ENCODE measurements at regions not wholly inside any gene's neighbourhood (a gene's known extent, or its start where the extent isn't known, plus 50 kb on each side); places are given as distances from the start of the nearest gene placed in this dataset.
"Not testable (repeated sequence)": the region's sequence is repeated elsewhere in the genome, so short reads cannot be mapped to it uniquely, and the experiment has no call there.

- no peak for DNase-seq
These were observed 157.7 kb downstream of the PAPSS1 start for GRCh38 chr4:107562316-107562715.

DNA sequence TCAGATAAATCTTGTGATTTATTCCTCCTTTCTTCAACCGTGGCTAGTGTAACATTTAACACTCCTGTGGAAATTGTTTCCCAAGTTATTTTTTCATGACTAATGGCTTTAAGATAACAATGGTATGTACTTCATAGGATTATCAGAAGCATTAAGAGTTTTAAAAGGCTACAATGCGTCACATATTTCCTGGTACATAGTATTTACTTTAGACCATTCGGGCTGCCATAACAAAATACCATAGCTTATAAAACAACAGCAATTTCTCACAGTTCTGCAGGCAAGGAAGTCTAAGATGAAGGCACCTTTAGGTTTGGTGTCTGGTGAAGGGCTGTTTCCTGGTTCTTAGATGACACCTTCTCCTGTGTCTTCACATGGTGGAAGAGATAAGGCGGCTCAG is 158.6 kb downstream of the PAPSS1 start:
- no peak for DNase-seq

- DNase-seq: no peak
These were observed 160.4 kb downstream of the PAPSS1 start for GRCh38 chr4:107559653-107560052.

DNA sequence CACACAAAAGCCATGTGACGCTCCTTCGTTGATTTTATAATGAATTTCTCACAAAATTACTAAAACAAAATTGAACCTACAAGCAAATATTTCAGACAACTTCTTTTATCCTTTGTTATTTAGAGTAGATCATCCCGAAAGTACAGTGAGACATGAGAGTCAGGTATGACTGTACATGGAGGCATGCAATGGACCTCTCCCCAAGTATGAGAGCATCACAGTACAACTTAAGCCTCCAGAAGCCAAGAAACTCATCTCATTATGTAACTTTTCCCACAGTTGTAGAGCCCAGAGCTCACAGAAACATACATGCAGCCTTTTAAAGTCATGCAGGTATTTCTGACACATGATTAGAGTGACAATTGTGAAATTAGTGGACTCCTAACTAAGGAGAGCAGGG is 167.7 kb downstream of the PAPSS1 start:
- no peak for DNase-seq

GRCh38 chr4:107548211-107548905 is 171.7 kb downstream of the PAPSS1 start:
- no peak for DNase-seq

DNA sequence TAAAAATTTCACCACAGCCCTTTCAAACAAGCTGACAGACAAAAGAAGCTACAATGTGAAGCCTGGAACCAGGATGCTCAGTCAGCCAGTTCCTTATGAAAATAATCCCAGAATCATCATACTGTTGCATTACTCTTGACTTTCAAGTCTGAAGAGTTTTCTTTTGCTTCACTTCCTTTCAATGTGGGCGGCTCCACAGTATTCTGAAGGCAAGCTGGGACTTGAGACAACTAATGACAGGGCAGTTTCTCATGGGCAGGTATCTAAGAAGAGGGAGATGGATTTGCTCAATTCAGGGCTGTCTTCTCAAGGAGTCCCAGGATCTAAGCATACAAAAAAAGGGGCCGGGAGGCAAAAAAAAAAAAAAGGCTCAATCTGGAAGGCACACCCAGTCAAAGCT is 173.4 kb downstream of the PAPSS1 start:
- DNase-seq: no peak

GRCh38 chr4:107541511-107541910 is 178.5 kb downstream of the PAPSS1 start:
- no peak for DNase-seq

DNA sequence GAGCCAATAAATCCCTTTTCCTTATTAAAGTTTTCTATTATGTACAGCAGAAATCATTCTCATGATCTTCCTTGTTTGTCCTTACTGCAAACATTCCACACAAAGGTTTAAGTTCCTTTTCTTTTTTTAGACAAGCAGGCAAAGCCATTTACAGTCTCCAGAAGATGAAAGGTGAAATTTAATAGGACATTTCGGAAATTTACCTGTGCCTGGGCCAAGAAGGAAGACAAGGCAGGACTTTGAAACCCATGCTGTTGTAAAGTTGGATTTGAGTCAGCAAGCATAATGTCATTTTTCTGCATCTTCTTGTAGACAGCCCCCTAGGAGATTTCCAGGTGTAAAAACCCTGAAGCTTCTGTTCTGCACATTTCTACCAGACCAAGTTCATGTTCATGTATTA is 188.1 kb downstream of the PAPSS1 start:
- DNase-seq: no peak

- DNase-seq: no peak
These were observed 199.7 kb downstream of the PAPSS1 start for GRCh38 chr4:107520368-107520767.

GRCh38 chr4:107519053-107519452 is 201.0 kb downstream of the PAPSS1 start:
- DNase-seq: peak; percentile 24 to 69 (median 47)

- no peak for DNase-seq
These were observed 202.0 kb downstream of the PAPSS1 start for GRCh38 chr4:107518076-107518475.

DNA sequence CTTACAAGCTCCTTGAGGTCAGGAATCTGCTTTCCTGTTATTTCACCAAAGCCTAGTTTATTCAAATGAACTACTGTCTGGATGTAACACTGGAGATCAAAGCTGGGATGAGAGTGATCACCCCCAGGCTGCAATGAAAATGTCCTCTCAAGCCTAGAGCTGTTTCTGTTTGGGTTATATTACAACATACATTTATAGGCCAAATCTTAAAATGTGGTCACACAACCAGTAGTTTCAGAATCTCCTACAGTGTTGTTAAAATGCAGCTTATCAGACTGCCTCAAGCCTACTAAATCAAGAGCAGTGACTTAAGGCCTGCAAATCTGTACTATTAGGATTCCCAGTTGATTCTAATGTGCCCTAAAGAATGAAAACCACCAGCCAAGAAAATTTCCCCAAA is 207.5 kb downstream of the PAPSS1 start:
- no peak for DNase-seq

- DNase-seq: no peak
These were observed 210.4 kb downstream of the PAPSS1 start for GRCh38 chr4:107509615-107510014.

DNA sequence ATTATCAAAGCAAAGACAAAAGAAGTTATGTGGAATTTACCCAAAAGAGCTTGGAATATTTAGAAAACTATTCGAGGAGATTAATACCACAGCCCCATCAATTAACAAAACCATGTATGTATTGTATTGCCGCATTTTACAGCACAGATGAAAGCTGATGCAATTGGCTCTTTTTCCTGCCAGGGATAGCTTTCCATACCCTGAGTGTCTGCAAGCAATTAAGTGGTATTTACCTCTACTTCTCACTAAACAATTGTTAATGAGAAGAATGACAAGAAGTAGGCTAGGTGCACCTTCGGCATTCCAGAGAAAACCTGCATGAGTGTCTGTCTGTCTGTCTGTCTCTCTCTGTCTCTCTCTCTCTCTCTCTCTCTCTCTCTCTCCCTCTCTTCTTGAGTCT is 219.5 kb downstream of the PAPSS1 start:
- no peak for DNase-seq

- DNase-seq: no peak
These were observed 223.0 kb downstream of the PAPSS1 start for GRCh38 chr4:107497054-107497453.

DNA sequence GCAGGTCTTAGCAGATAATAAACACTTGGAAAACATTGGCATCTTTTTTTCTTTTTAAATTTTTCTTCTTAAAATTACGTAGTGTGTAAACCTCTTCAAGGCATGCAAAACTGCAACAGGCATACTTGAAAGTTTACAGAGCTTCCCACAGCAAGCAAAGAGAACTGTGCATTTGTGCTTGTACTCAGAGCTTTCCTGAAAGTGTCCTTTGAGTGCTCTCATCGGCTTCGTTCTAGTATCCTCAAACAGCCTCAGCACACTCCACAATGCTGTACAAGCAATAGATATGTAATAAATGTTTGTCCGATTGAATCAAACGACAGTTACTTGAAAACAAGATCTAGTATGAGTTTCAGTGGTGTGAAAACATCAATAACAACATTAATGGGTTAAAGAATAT is 227.5 kb downstream of the PAPSS1 start:
- no peak for DNase-seq

GRCh38 chr4:107490116-107490515 is 229.9 kb downstream of the PAPSS1 start:
- DNase-seq: no peak

GRCh38 chr4:107483621-107484020 is 236.4 kb downstream of the PAPSS1 start:
- DNase-seq: not testable (repeated sequence)

GRCh38 chr4:107482546-107482945 is 237.5 kb downstream of the PAPSS1 start:
- DNase-seq: no peak

GRCh38 chr4:107478327-107478980 is 241.6 kb downstream of the PAPSS1 start:
- no peak for DNase-seq

DNA sequence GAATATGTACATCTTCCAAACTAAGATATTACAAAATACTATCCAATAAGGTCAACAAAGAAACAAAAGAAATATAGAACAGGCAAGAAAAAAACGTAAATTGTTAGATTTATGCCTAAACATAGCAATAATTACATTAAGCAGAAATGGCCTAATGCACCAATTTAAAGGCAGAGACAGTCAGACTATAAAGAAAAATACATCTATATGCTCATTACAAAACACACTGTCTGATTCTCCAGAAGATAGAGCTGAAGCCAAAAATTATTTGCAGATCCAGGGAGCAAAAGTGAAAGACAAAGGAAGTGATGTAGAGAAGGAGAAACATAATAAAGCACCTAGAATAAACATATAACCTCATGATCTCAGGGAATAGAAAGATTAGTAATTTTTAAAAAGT is 246.9 kb downstream of the PAPSS1 start:
- DNase-seq: no peak

DNA sequence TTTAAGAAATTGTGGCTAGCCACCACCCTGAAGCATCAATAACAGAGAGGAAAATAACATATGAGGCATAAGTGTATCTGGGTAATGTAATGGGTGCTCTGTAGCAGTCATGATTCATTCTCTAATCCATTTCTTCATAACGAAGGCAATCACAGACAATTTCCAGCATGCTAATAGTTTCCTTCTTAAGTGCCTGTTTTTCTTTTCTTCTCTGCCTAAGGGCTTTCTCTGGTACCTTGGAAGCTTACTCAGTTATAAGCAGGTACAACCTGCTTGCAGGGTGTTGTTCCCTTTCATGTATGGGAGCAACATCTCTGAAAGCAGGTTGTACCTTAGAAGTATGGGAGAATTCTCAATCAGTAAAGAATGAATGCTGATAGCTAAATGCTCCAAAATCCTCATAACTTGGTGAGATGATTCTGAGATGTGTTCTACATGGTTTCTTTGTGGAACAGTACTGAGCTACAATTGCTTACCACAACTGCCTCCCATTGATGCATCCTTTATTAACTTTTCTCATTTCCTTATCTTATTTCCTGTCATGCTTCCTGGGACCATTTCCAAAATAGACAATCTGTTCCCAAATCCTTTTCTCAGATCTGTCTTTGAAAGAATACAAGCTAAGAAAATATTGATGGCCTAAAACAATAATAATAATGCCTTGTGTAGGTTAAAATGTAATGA is 247.6 kb downstream of the PAPSS1 start:
- no peak for DNase-seq

DNA sequence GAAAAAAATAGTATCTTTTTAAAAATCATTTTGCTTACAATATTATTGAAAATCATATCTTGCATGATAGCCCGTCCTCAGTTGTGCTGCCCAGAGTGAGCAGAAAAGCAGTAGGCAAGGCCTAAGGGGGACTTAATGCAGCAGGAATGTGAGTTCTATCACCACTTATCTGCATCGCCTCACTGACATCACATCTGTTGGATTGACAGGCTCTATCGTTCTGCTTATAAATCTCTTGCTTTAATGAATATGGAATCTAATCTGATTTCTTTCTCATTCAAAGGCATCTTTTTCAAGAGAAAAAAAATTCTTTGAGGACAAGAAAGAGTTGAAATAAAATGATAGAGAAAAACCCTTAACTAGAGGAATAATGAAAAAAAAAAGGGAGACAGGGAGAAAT is 249.9 kb downstream of the PAPSS1 start:
- no peak for DNase-seq

Measured in muscle of back (tissue), 3 donors.